SHP77 treated with DMSO at 0.1 percent for 48 hours (cell line): ENCODE measurements at regions not wholly inside any gene's neighbourhood (a gene's known extent, or its start where the extent isn't known, plus 50 kb on each side); places are given as distances from the start of the nearest gene placed in this dataset.

Experiments
- DNase-seq: peaks from one replicate; lab custom pipeline; 2025; lab: John Stamatoyannopoulos, UW

DNA sequence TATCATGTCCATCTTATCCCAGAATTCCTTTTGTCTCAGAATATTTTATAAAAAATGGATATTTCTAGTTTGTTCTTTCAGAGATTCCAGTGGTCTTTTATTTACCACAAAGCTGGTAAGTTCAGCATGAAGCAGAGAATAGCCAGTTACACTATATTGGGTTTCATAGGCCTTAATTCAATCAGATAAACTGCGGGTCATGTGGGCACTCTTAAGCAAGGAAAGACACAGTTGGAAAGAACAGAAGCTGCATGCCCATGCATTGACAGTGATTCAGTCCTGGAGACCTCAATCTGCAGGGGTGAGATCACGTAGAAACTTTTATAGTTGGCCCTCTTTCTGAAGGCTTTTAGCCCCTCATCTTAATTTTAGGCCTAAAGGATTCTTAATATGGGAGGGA is 281.3 kb upstream of the IGFBP3 start:
- DNase-seq, result no peak

GRCh38 chr7:46201961-46202360 is 280.9 kb upstream of the IGFBP3 start:
- DNase-seq, result no peak

GRCh38 chr7:46198701-46199100 is 277.6 kb upstream of the IGFBP3 start:
- no peak for DNase-seq

- DNase-seq, result no peak
These were observed 276.9 kb upstream of the IGFBP3 start for GRCh38 chr7:46197785-46198540.

GRCh38 chr7:46195934-46196333 is 274.9 kb upstream of the IGFBP3 start:
- DNase-seq, result no peak

DNA sequence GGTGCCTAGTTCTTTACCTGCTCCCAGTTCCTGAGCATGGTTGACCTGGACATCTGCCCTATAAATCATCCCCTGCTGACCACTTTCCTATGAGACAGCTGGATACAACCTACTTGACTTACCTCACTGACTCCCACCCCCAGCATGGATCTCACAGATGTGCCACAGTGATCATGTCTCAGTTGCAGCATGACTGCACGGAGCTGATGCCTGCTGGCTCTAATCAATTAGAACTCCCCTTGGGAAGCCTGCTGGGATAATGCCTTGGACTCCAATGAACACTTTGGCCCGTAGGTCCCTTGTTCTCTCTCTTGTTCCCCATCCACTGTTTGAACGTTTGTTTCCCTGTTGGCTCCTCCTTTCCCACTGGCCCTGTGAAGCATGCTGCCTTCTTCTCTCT is 271.2 kb upstream of the IGFBP3 start:
- DNase-seq, result no peak

- no peak for DNase-seq
These were observed 270.7 kb upstream of the IGFBP3 start for GRCh38 chr7:46191776-46192175.

DNA sequence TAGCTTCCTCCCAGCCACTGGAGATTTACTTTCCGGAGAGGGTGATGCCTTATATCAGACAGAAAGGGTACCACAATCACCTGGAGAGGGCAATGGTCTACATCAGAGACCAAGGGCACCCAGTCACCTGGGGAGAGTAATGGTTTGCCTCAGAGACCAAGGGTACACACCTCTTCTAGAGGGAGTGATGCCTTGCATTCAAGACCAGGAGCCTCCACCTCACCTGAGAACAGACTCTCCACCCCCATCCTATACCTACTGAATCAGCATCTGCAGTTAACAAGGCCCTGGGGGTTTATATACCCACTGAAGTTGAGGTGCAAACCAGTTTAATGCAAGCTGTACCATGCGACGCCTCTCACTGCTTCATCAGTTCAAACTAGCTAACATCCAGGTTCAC is 270.2 kb upstream of the IGFBP3 start:
- no peak for DNase-seq

- no peak for DNase-seq
These were observed 268.3 kb upstream of the IGFBP3 start for GRCh38 chr7:46189255-46189790.

GRCh38 chr7:46186131-46186530 is 265.1 kb upstream of the IGFBP3 start:
- DNase-seq, result no peak

- no peak for DNase-seq
These were observed 258.1 kb upstream of the IGFBP3 start for GRCh38 chr7:46179061-46179610.

- DNase-seq, result no peak
These were observed 257.6 kb upstream of the IGFBP3 start for GRCh38 chr7:46178661-46179060.

DNA sequence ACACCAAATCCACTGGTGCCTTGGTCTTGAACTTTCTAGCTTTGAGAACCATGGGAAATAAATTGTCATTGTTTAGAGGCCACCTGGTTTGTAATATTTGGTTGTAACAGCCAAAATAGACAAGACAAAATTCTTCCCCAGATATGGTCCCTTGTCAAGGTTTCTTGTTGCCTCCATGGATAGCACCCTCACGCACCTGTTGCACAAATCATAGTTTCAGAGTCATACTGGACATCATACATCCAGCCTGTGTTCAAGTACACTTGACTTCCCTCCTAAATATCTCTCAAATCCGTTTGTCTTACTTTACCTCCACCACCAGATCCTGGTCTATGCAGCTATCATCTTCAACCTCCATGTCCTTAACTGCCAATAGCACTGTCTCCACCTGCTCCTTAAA is 256.7 kb upstream of the IGFBP3 start:
- DNase-seq, result no peak

GRCh38 chr7:46175221-46175620 is 254.1 kb upstream of the IGFBP3 start:
- DNase-seq, result no peak

DNA sequence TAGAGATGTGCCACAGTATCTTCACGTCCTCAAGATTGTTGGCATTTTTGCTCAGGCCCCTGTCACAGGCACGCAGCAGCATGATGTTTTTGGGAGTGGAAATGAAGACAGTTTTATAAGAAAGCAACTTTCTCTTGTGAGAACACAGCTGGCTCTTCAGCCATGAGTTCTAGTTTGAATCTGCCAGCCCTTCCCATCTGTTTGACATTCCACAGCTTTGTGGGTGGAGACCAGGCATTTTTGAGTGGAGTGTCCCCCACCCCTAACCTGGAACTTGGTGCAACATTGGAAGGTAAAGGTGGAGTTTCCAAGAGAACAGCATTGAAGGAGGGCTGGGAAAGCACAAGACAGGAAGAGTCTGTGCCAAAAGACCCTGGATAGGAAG is 253.1 kb upstream of the IGFBP3 start:
- DNase-seq, result no peak

DNA sequence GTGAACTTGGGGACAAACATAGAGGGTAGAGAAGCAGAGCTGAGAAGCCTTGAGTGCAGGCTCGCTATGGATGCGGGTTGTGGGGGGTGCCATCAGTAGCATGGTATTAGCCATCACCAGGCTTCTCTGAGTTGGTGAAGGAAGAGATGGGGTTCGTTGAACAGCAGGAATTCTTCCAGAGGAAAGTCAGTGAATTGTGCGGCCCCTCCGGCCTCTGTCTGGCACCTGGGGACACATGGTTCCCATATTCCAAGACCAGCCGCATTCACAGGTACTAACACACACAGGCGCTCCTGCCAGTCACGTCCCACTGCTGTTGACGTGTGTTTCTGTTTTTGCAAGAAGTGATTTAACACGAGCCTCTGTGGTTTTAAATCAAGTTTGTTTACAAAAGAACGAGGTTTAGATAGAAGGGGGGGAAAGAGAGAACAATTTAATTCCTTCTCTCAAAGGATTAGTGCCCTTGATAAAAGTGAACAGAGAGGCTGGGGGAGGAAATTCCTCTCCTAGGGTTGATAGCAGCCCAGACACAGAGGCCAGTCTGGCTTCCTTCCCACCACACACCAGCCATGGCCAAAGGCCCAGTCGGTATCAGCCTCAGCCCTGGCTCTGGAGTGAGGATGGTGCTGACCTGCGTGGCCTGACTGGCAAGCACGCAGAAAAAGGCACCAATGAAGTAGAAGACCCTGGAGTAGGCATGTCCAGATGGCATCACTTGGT is 252.6 kb upstream of the IGFBP3 start:
- DNase-seq, result no peak

- no peak for DNase-seq
These were observed 249.7 kb upstream of the IGFBP3 start for GRCh38 chr7:46170792-46171191.

- no peak for DNase-seq
These were observed 248.9 kb upstream of the IGFBP3 start for GRCh38 chr7:46170021-46170420.

- no peak for DNase-seq
These were observed 248.3 kb upstream of the IGFBP3 start for GRCh38 chr7:46169384-46169755.

DNA sequence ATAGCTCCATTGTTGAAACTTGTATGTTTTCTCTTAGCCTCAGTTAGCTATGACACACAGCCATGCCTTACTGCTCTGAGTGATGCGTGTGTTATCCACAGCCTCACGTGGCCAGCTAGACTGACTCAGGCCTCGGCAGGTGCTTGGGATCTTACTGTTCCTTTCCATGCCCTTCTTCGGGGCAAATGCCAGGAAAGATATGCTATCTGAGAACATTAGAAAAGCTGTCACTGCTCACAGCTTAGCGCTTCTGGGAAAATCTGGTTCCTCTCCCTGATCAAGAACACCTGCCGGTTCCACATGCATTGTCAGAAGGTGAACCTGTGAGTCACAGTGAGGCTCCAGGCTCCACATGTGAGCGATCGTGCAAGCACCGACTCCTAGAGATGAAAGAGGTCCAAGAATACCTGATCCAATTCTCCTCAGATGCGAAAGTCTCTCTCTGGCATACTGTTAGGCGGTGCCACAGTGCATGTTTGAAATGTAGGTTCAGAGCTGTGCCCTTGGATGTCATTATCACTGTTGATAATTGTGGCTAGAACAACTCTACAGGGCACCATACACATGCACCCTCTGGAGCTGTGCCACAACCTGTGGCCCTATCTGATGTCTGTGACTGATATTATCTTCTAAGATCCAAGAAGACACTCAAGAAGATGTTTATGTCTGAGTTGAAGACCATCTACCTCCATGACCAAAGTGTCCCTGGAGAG is 247.8 kb upstream of the IGFBP3 start:
- DNase-seq, result no peak

- no peak for DNase-seq
These were observed 247.2 kb upstream of the IGFBP3 start for GRCh38 chr7:46168231-46168630.

DNA sequence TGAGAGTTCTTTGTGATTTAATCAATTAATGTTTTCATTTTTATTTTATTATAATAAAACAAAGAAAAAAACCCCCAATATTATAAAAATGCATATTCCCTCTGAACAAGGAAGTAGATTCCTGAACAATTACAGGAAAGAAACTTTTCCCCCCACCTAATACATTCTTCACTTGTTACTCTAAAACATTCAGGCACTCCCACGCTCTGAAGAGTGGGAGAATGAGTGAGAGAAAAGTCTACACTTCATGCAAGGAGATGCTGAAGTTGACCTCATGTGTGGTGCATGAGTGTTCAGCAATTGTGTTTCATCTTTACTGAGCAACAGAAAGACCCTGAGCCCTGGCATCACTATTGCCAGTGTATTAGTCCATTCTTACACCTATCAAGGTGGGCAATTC is 244.2 kb upstream of the IGFBP3 start:
- no peak for DNase-seq

DNA sequence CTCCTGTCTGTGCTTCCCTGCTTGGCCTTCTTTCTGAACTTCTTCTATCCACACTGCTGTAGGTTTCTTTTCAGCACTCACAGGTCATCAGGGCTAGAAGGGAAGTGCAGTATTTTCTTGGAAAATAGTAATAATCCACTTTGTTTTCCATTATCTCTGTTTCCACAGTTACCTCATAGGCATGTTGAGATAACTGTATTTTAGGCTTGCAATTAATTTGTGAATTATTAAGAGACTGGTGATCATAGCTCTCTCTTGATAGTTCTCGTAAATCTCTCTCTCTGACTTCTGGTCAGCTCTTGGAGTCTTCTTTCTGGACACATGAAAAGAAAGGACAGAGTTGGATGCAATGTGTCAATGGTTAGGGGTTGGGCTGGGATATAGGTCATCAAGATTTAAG is 243.6 kb upstream of the IGFBP3 start:
- DNase-seq, result no peak
